ENCODE measurements at regions not wholly inside any gene's neighbourhood (a gene's known extent, or its start where the extent isn't known, plus 50 kb on each side); places are given as distances from the start of the nearest gene placed in this dataset.
"Not testable (repeated sequence)": the region's sequence is repeated elsewhere in the genome, so short reads cannot be mapped to it uniquely, and the experiment has no call there.

DNA sequence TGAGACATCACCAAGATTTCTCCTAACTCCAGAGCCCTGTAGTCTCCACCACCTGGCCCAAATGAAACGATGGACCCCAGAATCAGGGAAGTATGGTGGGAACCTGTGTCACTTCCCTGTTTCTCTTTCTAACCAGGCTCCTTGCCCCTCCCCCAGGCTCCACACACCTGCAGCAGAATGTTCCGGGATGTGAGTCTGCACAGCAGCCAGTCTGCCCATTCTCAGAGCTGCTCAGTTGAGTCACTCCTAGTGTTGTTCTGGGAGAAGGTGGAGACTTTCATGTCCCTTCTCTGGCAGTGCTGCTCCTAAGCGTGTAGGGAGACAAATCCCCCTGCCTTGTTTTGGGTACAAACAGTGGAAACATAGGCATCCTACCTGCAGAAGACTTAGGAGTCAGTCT is 76.0 kb upstream of the XPA start:
- no peak for DNase-seq (ENCODE audit: low read depth in 2 of 3, low spot score in 1 of 3)

DNA sequence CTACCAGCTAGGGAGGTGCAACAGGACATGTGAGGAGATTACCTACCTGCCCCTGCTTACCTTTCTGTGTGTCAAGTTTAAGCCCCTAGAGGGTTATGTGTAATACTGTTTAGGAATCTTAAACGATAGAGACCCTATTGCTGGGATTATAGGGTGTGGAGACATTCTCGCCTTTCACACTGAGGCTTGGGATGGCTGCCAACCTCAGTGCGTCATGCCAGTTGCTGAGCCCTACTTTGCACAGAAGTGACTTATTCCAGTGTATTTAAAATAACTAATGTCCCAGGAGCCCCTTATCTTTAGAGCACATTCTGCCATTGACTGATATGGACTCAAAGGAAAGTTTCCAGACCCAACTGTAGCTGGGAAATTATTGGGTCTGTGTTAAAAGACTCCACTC is 76.6 kb upstream of the XPA start:
- DNase-seq (ENCODE audit: low read depth in 2 of 3, low spot score in 1 of 3), result no peak

GRCh38 chr9:97774673-97775072 is 77.5 kb upstream of the XPA start:
- no peak for DNase-seq (ENCODE audit: low read depth in 2 of 3, low spot score in 1 of 3)

- DNase-seq (ENCODE audit: low read depth in 2 of 3, low spot score in 1 of 3), result not testable (repeated sequence)
Observed at GRCh38 chr9:97778740-97779139, 74.3 kb upstream of the FOXE1 start.

DNA sequence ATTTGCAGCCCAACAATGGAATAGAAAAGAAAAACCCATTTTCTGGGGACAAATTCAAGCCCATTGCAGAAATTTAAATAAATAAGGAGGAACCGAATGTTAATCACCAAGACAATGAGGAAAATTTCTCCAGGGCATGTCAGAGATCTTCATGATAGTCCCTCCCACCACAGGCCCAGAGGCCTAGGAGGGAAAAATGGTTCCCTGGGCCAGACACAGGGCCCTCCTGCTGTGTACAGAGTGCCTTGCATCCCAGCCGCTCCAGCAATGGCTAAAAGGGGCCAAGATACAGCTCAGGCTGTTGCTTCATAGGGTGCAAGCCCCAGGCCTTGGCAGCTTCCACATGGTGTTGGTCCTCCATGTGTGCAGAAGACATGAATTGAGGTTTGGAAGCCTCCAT is 73.4 kb upstream of the FOXE1 start:
- DNase-seq (ENCODE audit: low read depth in 2 of 3, low spot score in 1 of 3), result no peak

DNA sequence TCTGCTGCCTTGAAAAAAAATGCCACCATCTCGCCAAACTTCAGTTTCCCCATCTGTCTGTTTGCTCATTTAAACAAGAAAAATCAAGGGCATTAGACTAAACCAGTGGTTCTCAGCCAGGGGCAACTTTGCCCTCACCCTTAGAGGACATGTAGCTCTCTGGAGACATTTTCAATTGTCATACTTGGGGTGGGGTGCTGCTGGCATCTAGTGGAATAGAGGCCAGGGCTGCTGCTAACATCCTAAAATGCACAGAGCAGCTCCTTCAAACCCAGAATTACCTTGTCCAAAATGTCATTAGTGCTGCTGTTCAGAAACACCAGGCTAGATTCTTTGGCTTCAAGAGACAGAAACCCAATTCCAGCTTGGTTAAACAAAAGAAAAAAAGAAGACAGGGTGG is 71.1 kb upstream of the FOXE1 start:
- DNase-seq (ENCODE audit: low read depth in 2 of 3, low spot score in 1 of 3), result no peak

DNA sequence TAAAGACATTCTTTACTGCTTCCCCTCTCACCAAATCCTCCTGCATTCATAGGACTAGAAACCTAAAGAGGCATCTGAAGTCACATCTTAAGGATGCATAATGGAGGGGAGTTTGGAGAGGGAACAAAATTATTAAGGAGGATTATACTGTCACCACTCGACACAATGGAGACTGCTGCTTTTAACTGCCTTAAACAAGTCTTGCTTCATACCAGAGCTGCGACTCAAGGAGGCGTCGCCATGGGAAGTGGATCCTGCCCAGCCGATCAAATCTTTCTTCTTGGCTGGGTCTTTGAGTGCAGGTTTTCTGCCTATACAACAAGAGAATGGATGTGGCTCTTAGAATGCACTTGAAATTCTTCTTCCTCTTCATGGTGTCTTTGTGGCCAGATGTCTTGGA is 66.7 kb upstream of the FOXE1 start:
- DNase-seq (ENCODE audit: low read depth in 2 of 3, low spot score in 1 of 3), result no peak

DNA sequence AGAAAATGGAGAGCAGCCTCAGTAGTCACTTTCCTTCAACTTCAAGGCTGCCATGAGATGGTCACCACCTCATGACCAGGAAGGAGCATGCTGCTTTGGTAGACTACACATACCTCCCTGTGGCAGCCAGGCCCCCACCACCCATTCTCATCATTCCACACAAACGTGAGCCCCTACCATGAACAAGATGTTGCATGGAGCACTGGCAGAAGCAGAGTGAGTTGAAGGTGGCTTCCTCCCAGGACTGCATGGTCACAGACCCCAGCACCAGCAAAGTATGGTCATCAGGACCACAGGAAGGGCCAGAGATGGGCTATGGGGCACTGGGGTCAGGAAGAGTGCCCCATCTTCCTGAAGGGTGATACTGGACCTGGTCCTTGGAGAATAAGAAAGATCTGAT is 65.5 kb upstream of the FOXE1 start:
- no peak for DNase-seq (ENCODE audit: low read depth in 2 of 3, low spot score in 1 of 3)

DNA sequence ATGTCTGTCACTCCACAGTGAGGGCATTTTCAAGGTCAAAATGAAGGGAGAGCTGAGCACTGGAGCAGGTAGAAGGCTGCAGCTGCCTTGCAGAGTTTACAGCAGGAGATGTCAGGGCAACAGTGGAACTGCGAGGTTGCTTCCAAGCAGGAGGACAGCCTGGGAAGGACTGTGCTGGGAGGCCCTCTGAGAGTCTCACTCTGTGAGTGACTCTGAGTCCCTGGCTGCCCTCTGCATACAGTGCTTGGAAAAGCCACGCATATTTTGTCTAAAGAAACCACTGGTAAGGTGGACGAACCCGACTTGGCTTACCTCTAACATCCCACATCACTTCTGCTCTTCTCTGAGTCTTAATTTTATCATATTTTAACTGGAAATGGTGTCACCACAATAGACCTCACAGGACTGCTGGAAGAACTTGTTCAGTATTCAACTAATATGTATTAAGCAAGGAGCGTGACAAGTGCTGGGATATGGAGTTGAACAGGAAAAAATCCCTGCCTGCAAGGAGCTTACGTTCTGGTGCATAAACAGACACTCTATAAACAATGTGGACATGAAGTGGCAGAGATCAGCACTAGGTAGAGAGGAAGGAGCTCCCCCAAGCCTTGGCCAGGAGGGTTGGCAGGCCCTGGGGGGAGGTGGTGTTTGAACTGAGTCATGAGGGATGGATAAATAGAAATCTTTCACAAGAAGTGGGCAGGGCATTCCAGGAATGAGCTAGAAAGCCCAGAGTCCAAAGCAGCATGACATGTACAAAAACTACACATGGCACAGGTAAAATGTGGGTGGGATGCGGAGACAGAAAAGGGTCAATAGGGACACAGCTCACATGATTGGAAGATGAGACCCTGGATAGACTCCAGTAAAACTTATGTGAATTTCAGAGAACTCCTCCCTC is 64.0 kb upstream of the FOXE1 start:
- DNase-seq (ENCODE audit: low read depth in 2 of 3, low spot score in 1 of 3), result no peak

DNA sequence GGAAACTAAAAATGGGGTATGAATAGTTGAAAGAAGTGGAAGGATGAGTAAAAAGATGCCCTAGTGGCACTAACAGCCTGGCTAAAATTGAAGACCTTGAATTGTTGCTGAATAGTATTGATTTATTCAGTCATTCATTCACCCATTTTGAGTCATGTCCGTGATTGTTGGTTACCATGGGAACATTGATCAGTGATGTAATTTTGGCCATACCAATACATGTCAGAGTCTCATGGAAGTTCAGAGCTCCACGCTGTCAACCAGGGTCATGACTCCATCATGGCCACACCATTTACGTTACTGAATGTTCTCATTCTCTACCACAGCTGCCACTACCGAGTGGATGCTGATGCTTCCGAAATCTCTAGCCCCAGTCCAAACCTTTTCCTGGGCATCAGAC is 62.5 kb upstream of the FOXE1 start:
- no peak for DNase-seq (ENCODE audit: low read depth in 2 of 3, low spot score in 1 of 3)

GRCh38 chr9:97791542-97791941 is 61.5 kb upstream of the FOXE1 start:
- DNase-seq (ENCODE audit: low read depth in 2 of 3, low spot score in 1 of 3), result no peak

DNA sequence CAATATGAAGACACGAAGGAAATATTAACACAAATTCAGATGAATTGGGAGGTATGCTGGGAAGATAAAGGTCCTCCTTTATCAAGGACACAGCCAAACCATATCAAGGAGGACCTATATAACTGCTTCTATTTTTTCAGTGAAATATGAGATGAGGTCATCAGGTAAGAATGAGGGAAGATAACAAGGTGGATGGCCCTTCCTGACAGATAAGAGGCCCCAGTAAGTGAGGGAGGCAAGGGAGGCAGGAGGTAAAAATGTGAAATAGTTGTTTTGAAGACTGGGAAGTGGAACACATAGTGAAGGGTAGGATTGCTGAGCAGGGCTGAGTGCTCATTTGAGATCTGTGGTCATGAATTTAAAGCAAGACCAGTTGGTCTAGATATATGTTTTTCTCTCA is 60.0 kb upstream of the FOXE1 start:
- DNase-seq (ENCODE audit: low read depth in 2 of 3, low spot score in 1 of 3), result no peak

GRCh38 chr9:97794666-97795065 is 58.4 kb upstream of the FOXE1 start:
- DNase-seq (ENCODE audit: low read depth in 2 of 3, low spot score in 1 of 3), result no peak

DNA sequence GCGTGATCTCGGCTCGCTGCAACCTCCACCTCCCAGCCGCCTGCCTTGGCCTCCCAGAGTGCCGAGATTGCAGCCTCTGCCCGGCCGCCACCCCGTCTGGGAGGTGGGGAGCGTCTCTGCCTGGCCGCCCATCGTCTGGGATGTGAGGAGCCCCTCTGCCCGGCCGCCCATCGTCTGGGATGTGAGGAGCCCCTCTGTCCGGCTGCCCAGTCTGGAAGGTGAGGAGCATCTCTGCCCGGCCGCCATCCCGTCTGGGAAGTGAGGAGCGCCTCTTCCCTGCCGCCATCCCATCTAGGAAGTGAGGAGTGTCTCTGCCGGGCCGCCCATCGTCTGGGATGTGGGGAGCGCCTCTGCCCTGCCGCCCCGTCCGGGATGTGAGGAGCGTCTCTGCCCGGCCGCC is 56.9 kb upstream of the FOXE1 start:
- DNase-seq (ENCODE audit: low read depth in 2 of 3, low spot score in 1 of 3), result not testable (repeated sequence)

GRCh38 chr9:97801180-97801579 is 51.8 kb upstream of the FOXE1 start:
- DNase-seq (ENCODE audit: low read depth in 2 of 3, low spot score in 1 of 3), result no peak

GRCh38 chr9:97802276-97802675 is 50.8 kb upstream of the FOXE1 start:
- no peak for DNase-seq (ENCODE audit: low read depth in 2 of 3, low spot score in 1 of 3)

DNA sequence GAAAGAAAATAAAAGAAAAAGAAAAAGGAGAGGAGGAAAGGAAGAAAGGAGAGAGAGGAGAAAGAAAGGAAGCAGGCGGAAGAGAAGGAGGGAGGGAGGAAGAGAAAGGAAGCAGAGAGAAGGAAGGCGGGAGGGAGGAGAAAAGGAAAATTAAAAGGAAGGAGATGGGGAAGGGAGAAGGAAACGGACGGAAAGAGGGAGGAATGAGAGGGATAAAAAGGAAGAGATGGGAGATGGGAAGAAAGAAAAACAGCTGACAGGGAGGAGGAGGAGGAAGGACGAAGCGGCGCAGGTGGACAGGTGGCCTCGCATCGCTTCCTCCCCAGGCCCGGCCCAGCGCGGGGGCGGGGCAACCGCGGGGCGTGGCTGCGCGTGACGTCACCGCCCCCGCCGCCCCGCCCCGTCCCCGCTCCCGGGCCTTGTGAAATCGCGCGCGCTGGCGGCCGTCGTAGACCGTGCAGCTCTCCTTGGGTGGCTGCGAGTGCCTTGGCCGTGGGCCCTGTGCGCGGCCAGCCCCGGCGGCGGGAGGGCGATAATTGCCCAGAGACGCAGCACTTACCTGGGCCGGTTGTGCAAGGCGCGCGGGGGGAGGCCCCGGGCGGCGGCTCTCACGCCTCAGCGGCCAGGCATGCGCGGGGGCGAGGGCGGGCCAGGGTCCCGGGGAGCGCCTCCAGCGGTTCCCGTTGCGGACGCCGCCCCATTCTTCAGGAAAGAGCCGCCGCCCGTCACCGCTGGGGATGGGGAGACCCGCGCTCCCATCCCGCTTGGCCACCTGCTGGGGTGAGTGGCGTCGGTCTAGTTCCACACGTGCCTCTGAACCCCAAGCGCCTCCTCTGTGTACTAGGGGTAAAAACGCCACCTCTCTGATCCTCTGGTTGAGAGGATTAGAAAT is 49.6 kb upstream of the FOXE1 start:
- peak; percentile 48 to 64 (median 49) for DNase-seq (ENCODE audit: low read depth in 2 of 3, low spot score in 1 of 3)
